IMR-90 (cell line): ENCODE measurements at regions not wholly inside any gene's neighbourhood (a gene's known extent, or its start where the extent isn't known, plus 50 kb on each side); places are given as distances from the start of the nearest gene placed in this dataset.
"Not testable (repeated sequence)": the region's sequence is repeated elsewhere in the genome, so short reads cannot be mapped to it uniquely, and the experiment has no call there.

Experiments
- ATAC-seq: fragments of 200-7000 bp; cut with Tn5 transposase; 2 replicates; pipeline ENCODE4 v1.9.1; 2020; ENCODE audit warnings: low read depth, mild to moderate bottlenecking, moderate library complexity
- BruUV-seq: library from RNA; stranded (reverse); fragments of 400-500 nt; replicated peaks from 2 replicates; lab custom pipeline; 2021; lab: Mats Ljungman, UMichigan
- CTCF ChIA-PET: fragments of 300-600 bp; formaldehyde crosslinking; extraction: SDS; loops from one replicate; lab custom pipeline; 2021; ENCODE audit warnings: antibody characterized with exemption; lab: Yijun Ruan, JAX
- POLR2A ChIA-PET: fragments of 300-600 bp; sonication (Branson Sonifier 250); formaldehyde crosslinking; loops from one replicate; lab custom pipeline; 2022; ENCODE audit warnings: antibody characterized with exemption; ENCODE audit not compliant: unreplicated experiment; lab: Charles Lee
- DNase-seq: peaks from one replicate; pipeline ENCODE4 v3.0.0; 2013
- H2AFZ ChIP-seq: replicated peaks from 2 replicates; pipeline ENCODE3; 2013; ENCODE audit warnings: low read length, mild to moderate bottlenecking; ENCODE audit not compliant: poor library complexity
- H2AK5ac ChIP-seq: 2 replicates; pipeline ENCODE4 v1.6.1; 2013; ENCODE audit warnings: low read depth, low read length, inconsistent platforms
- H2AK9ac ChIP-seq: replicated peaks from 2 replicates; pipeline ENCODE3; 2013; ENCODE audit warnings: mild to moderate bottlenecking, low read depth, low read length, moderate library complexity; ENCODE audit not compliant: poor library complexity
- H2BK120ac ChIP-seq: 2 replicates; pipeline ENCODE4 v1.6.1; 2013; ENCODE audit warnings: low read depth, low read length, inconsistent platforms
- H2BK15ac ChIP-seq: 3 replicates; pipeline ENCODE4 v1.6.1; 2013; ENCODE audit warnings: low read depth, low read length, inconsistent platforms
- H2BK20ac ChIP-seq: 2 replicates; pipeline ENCODE4 v1.6.1; 2013; ENCODE audit warnings: low read depth, mild to moderate bottlenecking, inconsistent platforms, low read length, moderate library complexity
- H2BK5ac ChIP-seq: 2 replicates; pipeline ENCODE4 v1.6.1; 2013; ENCODE audit warnings: mild to moderate bottlenecking, low read depth, low read length, inconsistent platforms; ENCODE audit not compliant: poor library complexity, severe bottlenecking
- H3K14ac ChIP-seq: replicated peaks from 2 replicates; pipeline ENCODE4 v1.6.1; 2013; ENCODE audit warnings: low read depth, low read length, inconsistent platforms
- H3K18ac ChIP-seq: 2 replicates; pipeline ENCODE4 v1.6.1; 2013; ENCODE audit warnings: low read depth, low read length, control low read depth
- H3K23ac ChIP-seq: 2 replicates; pipeline ENCODE4 v1.6.1; 2013; ENCODE audit warnings: low read depth, low read length, inconsistent platforms
- H3K27ac ChIP-seq: 2 replicates; pipeline ENCODE4 v1.5.1; 2013; ENCODE audit warnings: mild to moderate bottlenecking, control low read depth, low read length; ENCODE audit not compliant: insufficient read depth
- H3K27me3 ChIP-seq: 2 replicates; pipeline ENCODE4 v1.6.1; 2013; ENCODE audit warnings: low read length; ENCODE audit not compliant: control insufficient read depth, insufficient read depth
- H3K36me3 ChIP-seq: 2 replicates; pipeline ENCODE4 v1.6.1; 2013; ENCODE audit warnings: low read length, mixed read lengths; ENCODE audit not compliant: control insufficient read depth, insufficient read depth
- H3K4ac ChIP-seq: 2 replicates; pipeline ENCODE4 v1.6.1; 2013; ENCODE audit warnings: low read depth, low read length, inconsistent platforms
- H3K4me1 ChIP-seq: 2 replicates; pipeline ENCODE4 v1.6.1; 2013; ENCODE audit warnings: low read length, mixed read lengths; ENCODE audit not compliant: control insufficient read depth, insufficient read depth
- H3K4me2 ChIP-seq: 2 replicates; pipeline ENCODE4 v1.6.1; 2013; ENCODE audit warnings: low read depth, mild to moderate bottlenecking, control low read depth, low read length, moderate library complexity
- H3K4me3 ChIP-seq: 2 replicates; pipeline ENCODE4 v1.5.1; 2013; ENCODE audit warnings: low read depth, mild to moderate bottlenecking, control low read depth, low read length, moderate library complexity; ENCODE audit not compliant: insufficient read depth
- H3K56ac ChIP-seq: 2 replicates; pipeline ENCODE4 v1.6.1; 2013; ENCODE audit warnings: low read length, inconsistent platforms; ENCODE audit not compliant: insufficient read depth; ENCODE audit errors: extremely low read depth
- H3K79me1 ChIP-seq, 2 experiments: 2 replicates each; pipeline ENCODE4 v1.6.1; 2013; ENCODE audit warnings: low read length in 2 of 2, inconsistent platforms in 1 of 2, low read depth in 1 of 2
- H3K9ac ChIP-seq: 2 replicates; pipeline ENCODE4 v1.6.1; 2013; ENCODE audit warnings: low read depth, low read length, control low read depth
- H3K9me1 ChIP-seq: 2 replicates; pipeline ENCODE4 v1.6.1; 2013; ENCODE audit warnings: low read length, inconsistent platforms; ENCODE audit not compliant: insufficient read depth
- H3K9me3 ChIP-seq: 2 replicates; pipeline ENCODE4 v1.6.1; 2013; ENCODE audit warnings: low read length; ENCODE audit not compliant: control insufficient read depth, insufficient read depth
- H4K20me1 ChIP-seq: 2 replicates; pipeline ENCODE4 v1.6.1; 2013; ENCODE audit warnings: low read length, inconsistent platforms; ENCODE audit not compliant: insufficient read depth
- H4K5ac ChIP-seq: 2 replicates; pipeline ENCODE4 v1.6.1; 2013; ENCODE audit warnings: mild to moderate bottlenecking, low read depth, low read length, control low read depth
- H4K8ac ChIP-seq, 2 experiments: 2 replicates each; pipeline ENCODE4 v1.6.1; 2013; ENCODE audit warnings: low read depth in 2 of 2, low read length in 2 of 2, control low read depth in 1 of 2, inconsistent platforms in 1 of 2
- H4K91ac ChIP-seq: 2 replicates; pipeline ENCODE4 v1.6.1; 2013; ENCODE audit warnings: low read depth, low read length, inconsistent platforms; ENCODE audit not compliant: insufficient read depth
- WGBS, 2 experiments: methylation state at CpG; one replicate each; pipeline versions ENCODE4 v1.1.5 to v1.1.7; 2013; ENCODE audit warnings: missing lambda C conversion rate in 2 of 2; ENCODE audit not compliant: insufficient read length in 1 of 2; ENCODE audit errors: extremely low coverage in 2 of 2; 5-methylcytosine and 5-hydroxymethylcytosine counted together
- dilution Hi-C: fragments of 300-500 bp; cut with HindIII; formaldehyde crosslinking; loops from one replicate; pipeline ENCODE4 v1.14.3; 2018; ENCODE audit warnings: low sequenced_read_pairs; ENCODE audit not compliant: unreplicated experiment
- in situ Hi-C: fragments of 300-500 bp; cut with MboI; formaldehyde crosslinking; loops from 3 replicates; pipeline ENCODE4 v1.14.3; 2019; ENCODE audit warnings: low sequenced_read_pairs, inconsistent platforms, mixed read lengths
- intact Hi-C: fragments of 100-400 bp; cut with micrococcal nuclease; formaldehyde crosslinking; loops from 2 replicates; pipeline ENCODE4 v1.10.0; 2022

DNA sequence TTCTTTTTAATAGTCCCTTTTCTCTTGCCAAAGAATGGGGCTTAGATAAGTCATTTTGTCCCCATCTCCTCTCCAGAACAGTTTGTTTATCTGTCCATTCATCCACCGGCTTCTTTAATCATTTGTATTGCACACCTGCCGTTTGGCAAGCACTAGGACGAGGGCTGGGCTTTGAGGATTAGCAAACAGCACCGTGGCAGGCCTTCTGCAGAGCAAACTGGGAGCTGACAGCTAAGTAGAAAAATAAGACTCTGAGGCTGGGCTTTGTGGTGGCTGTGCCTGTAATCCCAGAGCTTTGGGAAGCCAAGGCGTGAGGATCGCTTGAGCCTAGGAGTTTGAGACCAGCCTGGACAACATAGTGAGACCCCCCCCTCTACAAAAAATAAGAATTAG is 214.2 kb upstream of the ZNF469 start:
- H3K27me3 ChIP-seq, H3K14ac ChIP-seq, H3K9ac ChIP-seq, H2AFZ ChIP-seq, H4K8ac ChIP-seq, H2BK20ac ChIP-seq, H3K4me3 ChIP-seq, H3K9me1 ChIP-seq, dilution Hi-C loops, BruUV-seq, H3K9me3 ChIP-seq, H3K27ac ChIP-seq, H3K56ac ChIP-seq, H4K20me1 ChIP-seq, H4K91ac ChIP-seq, in situ Hi-C loops, H3K4ac ChIP-seq, H2AK9ac ChIP-seq, H3K18ac ChIP-seq, H3K79me1 ChIP-seq, H3K4me2 ChIP-seq, H4K5ac ChIP-seq, H2BK120ac ChIP-seq, intact Hi-C loops, POLR2A ChIA-PET, H2BK5ac ChIP-seq, ATAC-seq, H2AK5ac ChIP-seq, DNase-seq, H3K36me3 ChIP-seq: not testable (repeated sequence)
- H3K23ac ChIP-seq = peak overlapping the region; percentile 65; the same call in 1 of the 2 replicates
- peak overlapping the region; percentile 34; the same call in 2 of the 3 replicates for H2BK15ac ChIP-seq
- WGBS, 2 experiments = no CpG with 5 or more reads among the region's 6 CpGs
- H3K4me1 ChIP-seq = peaks cover 17% of the 10 kb centered on the region
- CTCF ChIA-PET = interaction anchor here (0.5 kb wide), 1 partner anchor 114 kb away, joined by 3 read pairs; no protein-coding TSS in a partner anchor

DNA sequence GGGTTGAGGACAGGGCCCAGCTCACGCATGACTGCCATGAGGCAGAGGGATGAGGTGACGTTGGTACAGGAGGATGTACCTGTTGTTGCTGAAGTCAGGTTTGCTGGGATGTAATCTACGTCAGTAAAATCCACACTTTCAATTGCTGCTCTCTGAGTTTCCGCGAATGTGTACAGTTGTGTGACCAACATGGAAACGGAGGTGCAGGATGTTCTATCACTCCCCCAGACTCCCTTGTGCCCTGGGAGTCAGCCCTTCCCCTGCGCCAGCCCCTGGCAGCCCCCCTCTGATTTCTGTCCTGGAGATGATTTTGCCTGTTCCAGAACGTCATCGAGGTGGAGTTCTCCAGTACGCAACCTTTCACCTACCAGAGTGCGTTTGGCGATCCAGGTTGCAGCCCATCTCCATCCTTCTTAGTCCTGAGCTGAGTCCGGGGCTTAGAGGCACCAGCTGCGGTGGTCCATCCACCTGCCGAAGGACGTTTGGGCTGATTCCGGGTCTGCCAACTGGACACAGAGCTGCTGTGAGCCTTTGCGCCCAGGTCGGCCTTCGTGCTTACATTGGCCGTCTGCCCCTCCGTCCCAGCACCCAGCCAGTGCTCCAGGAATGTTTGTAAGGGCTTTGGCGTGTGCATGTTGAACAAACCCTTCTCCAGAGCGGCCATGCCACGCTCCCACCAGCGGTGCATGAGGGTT is 213.5 kb upstream of the ZNF469 start:
- H3K56ac ChIP-seq, H3K4ac ChIP-seq, H4K8ac ChIP-seq, in situ Hi-C loops, H2BK20ac ChIP-seq, H3K36me3 ChIP-seq, H3K27ac ChIP-seq, H2AK9ac ChIP-seq, H4K91ac ChIP-seq, H3K9ac ChIP-seq, dilution Hi-C loops, intact Hi-C loops, H4K5ac ChIP-seq, H3K79me1 ChIP-seq, H2BK120ac ChIP-seq, H3K27me3 ChIP-seq, H3K4me2 ChIP-seq, H3K14ac ChIP-seq, DNase-seq, ATAC-seq, H3K4me3 ChIP-seq, POLR2A ChIA-PET, H2AFZ ChIP-seq, H3K18ac ChIP-seq, H4K20me1 ChIP-seq, H2BK5ac ChIP-seq, H3K9me3 ChIP-seq, H3K23ac ChIP-seq, BruUV-seq, H3K9me1 ChIP-seq: not testable (repeated sequence)
- H3K4me1 ChIP-seq = peaks cover 17% of the 10 kb centered on the region
- H2AK5ac ChIP-seq = peak overlapping the region; percentile 28; the same call in 1 of the 2 replicates
- WGBS, 2 experiments = 86% methylated on average over 17 of the region's 26 CpGs; no CpG with 5 or more reads in 1 of the 2 experiments
- CTCF ChIA-PET = interaction anchor here (0.5 to 0.6 kb wide), 2 partner anchors 115 to 709 kb away, joined by 3 to 4 read pairs; no protein-coding TSS in a partner anchor
- peak overlapping the region; percentile 31; the same call in 1 of the 3 replicates for H2BK15ac ChIP-seq
